Activated naive CD8-positive, alpha-beta T cell treated with anti-CD3 and anti-CD28 coated beads for 36 hours (primary cell): ENCODE measurements at regions not wholly inside any gene's neighbourhood (a gene's known extent, or its start where the extent isn't known, plus 50 kb on each side); places are given as distances from the start of the nearest gene placed in this dataset.
A peak's percentile ranks its signal among the peaks of the same experiment; 100 is the strongest.

Experiments
- DNase-seq: peaks from one replicate; pipeline ENCODE4 v3.0.0; 2021
- H3K27ac Mint-ChIP-seq: one replicate; pipeline ENCODE4 v1.8.0; 2022; ENCODE audit warnings: mild to moderate bottlenecking, moderate library complexity, mixed read lengths
- H3K27me3 Mint-ChIP-seq: one replicate; pipeline ENCODE4 v1.8.0; 2022; ENCODE audit warnings: mild to moderate bottlenecking, mixed read lengths
- H3K36me3 Mint-ChIP-seq: one replicate; pipeline ENCODE4 v1.8.0; 2021; ENCODE audit warnings: mild to moderate bottlenecking, mixed read lengths
- H3K4me1 Mint-ChIP-seq: one replicate; pipeline ENCODE4 v1.8.0; 2021; ENCODE audit warnings: mixed read lengths
- H3K4me3 Mint-ChIP-seq: one replicate; pipeline ENCODE4 v1.8.0; 2022; ENCODE audit warnings: mild to moderate bottlenecking, moderate library complexity, mixed read lengths
- H3K9me3 Mint-ChIP-seq: one replicate; pipeline ENCODE4 v1.8.0; 2022; ENCODE audit warnings: mixed read lengths

- Mint-ChIP-seq H3K36me3 (no peaks in the 10 kb centered on the region), H3K27me3 (peaks cover 33% of the 10 kb centered on the region), H3K9me3 (no peaks in the 10 kb centered on the region), H3K4me1 (peaks cover 10% of the 10 kb centered on the region), H3K27ac (no peak overlapping the region), H3K4me3 (no peak overlapping the region)
- no peak for DNase-seq
Measured at GRCh38 chr7:22890773-22891172, 68.1 kb upstream of the TOMM7 start.

- DNase-seq, result peak; percentile 74
- Mint-ChIP-seq H3K9me3 (peaks cover 4% of the 10 kb centered on the region), H3K4me3 (peak overlapping the region; percentile 23), H3K36me3 (peaks cover 17% of the 10 kb centered on the region), H3K4me1 (peaks cover 45% of the 10 kb centered on the region), H3K27ac (peak overlapping the region; percentile 99), H3K27me3 (peaks cover 5% of the 10 kb centered on the region)
Measured at GRCh38 chr7:22885797-22886261, 63.2 kb upstream of the TOMM7 start.

- peaks cover 45% of the 10 kb centered on the region for H3K4me1 Mint-ChIP-seq
- H3K27ac Mint-ChIP-seq, result peak overlapping the region; percentile 99
- peaks cover 5% of the 10 kb centered on the region for H3K27me3 Mint-ChIP-seq
- H3K9me3 Mint-ChIP-seq, result peaks cover 4% of the 10 kb centered on the region
- H3K4me3 Mint-ChIP-seq, result peak overlapping the region; percentile 48
- peak; percentile 14 for DNase-seq
- H3K36me3 Mint-ChIP-seq, result peaks cover 17% of the 10 kb centered on the region
Measured at GRCh38 chr7:22884911-22885788, 62.5 kb upstream of the TOMM7 start.

- Mint-ChIP-seq H3K9me3 (peaks cover 4% of the 10 kb centered on the region), H3K27ac (peak overlapping the region; percentile 51), H3K4me1 (peaks cover 45% of the 10 kb centered on the region), H3K4me3 (no peak overlapping the region), H3K36me3 (peaks cover 17% of the 10 kb centered on the region), H3K27me3 (peaks cover 5% of the 10 kb centered on the region)
- DNase-seq, result no peak
Measured at GRCh38 chr7:22882106-22882505, 59.5 kb upstream of the TOMM7 start.

GRCh38 chr7:22879709-22880306, 57.2 kb upstream of the TOMM7 start:
- no peak for DNase-seq
- H3K27me3 Mint-ChIP-seq, result peaks cover 5% of the 10 kb centered on the region
- no peak overlapping the region for H3K27ac Mint-ChIP-seq
- H3K4me3 Mint-ChIP-seq, result no peak overlapping the region
- H3K36me3 Mint-ChIP-seq, result peaks cover 17% of the 10 kb centered on the region
- H3K9me3 Mint-ChIP-seq, result peaks cover 4% of the 10 kb centered on the region
- H3K4me1 Mint-ChIP-seq, result peaks cover 31% of the 10 kb centered on the region

- no peak for DNase-seq
- Mint-ChIP-seq H3K4me1 (peaks cover 26% of the 10 kb centered on the region), H3K27me3 (peaks cover 5% of the 10 kb centered on the region)
Measured at GRCh38 chr7:22879280-22879679, 56.6 kb upstream of the TOMM7 start.

GRCh38 chr7:22876986-22877729, 54.5 kb upstream of the TOMM7 start:
- H3K27me3 Mint-ChIP-seq, result peaks cover 5% of the 10 kb centered on the region
- H3K4me3 Mint-ChIP-seq, result no peak overlapping the region
- no peak for DNase-seq
- no peak overlapping the region for H3K27ac Mint-ChIP-seq
- no peaks in the 10 kb centered on the region for H3K9me3 Mint-ChIP-seq
- H3K4me1 Mint-ChIP-seq, result peaks cover 12% of the 10 kb centered on the region
- H3K36me3 Mint-ChIP-seq, result peaks cover 7% of the 10 kb centered on the region

More at GRCh38 chr7:22879280-22879679, 56.6 kb upstream of the TOMM7 start:
- Mint-ChIP-seq H3K27ac (peak overlapping the region; percentile 23), H3K9me3 (no peaks in the 10 kb centered on the region), H3K36me3 (peaks cover 13% of the 10 kb centered on the region), H3K4me3 (no peak overlapping the region)

- H3K27me3 Mint-ChIP-seq, result no peaks in the 10 kb centered on the region
- no peak overlapping the region for H3K27ac Mint-ChIP-seq
- no peaks in the 10 kb centered on the region for H3K36me3 Mint-ChIP-seq
- no peak overlapping the region for H3K4me3 Mint-ChIP-seq
- no peaks in the 10 kb centered on the region for H3K9me3 Mint-ChIP-seq
- DNase-seq, result no peak
- H3K4me1 Mint-ChIP-seq, result peaks cover 3% of the 10 kb centered on the region
Measured at GRCh38 chr7:22875470-22875869, 52.8 kb upstream of the TOMM7 start.

- no peak overlapping the region for H3K27ac Mint-ChIP-seq
Measured at GRCh38 chr7:22874904-22875303, 52.3 kb upstream of the TOMM7 start.

More at GRCh38 chr7:22874904-22875303, 52.3 kb upstream of the TOMM7 start:
- Mint-ChIP-seq H3K36me3 (peaks cover 3% of the 10 kb centered on the region), H3K4me3 (no peak overlapping the region), H3K9me3 (no peaks in the 10 kb centered on the region), H3K4me1 (peaks cover 3% of the 10 kb centered on the region), H3K27me3 (no peaks in the 10 kb centered on the region)
- DNase-seq, result no peak
